ENCODE measurements at regions not wholly inside any gene's neighbourhood (a gene's known extent, or its start where the extent isn't known, plus 50 kb on each side); places are given as distances from the start of the nearest gene placed in this dataset.
"Not testable (repeated sequence)": the region's sequence is repeated elsewhere in the genome, so short reads cannot be mapped to it uniquely, and the experiment has no call there.

DNA sequence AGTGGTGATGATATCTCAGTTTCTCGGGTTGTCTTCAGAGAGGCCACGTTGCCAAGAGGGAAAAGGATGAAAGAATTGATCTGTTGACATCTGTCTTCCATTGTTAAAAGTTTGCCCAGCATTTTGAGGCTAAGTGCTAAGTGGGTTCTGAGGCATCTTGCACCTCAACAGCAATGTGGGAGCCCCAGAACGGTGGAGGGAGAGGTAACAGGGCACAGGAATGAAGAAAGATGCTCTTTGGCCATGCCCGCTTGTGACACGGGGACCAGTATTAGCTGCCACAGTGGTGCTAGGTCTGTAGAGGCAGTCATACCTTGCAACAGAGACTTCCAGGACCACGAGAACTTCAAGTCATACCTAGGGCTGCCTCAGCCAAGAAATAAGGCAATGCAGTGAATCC is 106.6 kb upstream of the NUPR2 start:
- H3K4me3 ChIP-seq, result no peak overlapping the region

DNA sequence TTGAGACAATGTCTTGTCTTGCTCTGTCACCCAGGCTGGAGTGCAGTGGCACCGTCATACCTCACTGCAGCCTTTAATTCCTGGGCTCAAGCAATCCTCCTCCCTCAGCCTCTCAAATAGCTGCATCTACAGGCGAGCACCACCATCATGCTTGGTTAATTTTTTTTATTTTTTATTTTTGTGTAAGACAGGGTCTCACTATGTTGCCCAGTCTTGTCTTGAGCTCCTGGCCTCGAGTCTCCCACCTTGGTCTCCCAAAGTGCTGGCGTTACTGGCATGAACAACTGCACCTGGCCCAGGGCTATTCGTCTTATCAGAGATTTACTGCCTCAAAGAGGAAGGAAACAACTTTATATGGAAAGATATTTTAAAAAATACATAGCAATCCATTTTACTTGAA is 102.8 kb upstream of the NUPR2 start:
- Histone ChIP-seq H3K36me3 (replicated peaks) (no peaks in the 10 kb centered on the region), H3K4me3 (no peak overlapping the region), H3K27me3 (ENCODE audit: low read depth) (no peaks in the 10 kb centered on the region), H3K9me3 (no peaks in the 10 kb centered on the region), H3K4me1 (no peaks in the 10 kb centered on the region)
- DNase-seq (ENCODE audit: low spot score in 2 of 2), result no peak
- in situ Hi-C loops (cut with MboI; ENCODE audit: low sequenced_read_pairs), result no loop called here

More for the DNA sequence above, 106.6 kb upstream of the NUPR2 start:
- DNase-seq (ENCODE audit: low spot score in 2 of 2), result no peak
- no peaks in the 10 kb centered on the region for H3K9me3 ChIP-seq
- no peaks in the 10 kb centered on the region for H3K36me3 ChIP-seq (replicated peaks)
- H3K4me1 ChIP-seq, result no peaks in the 10 kb centered on the region
- H3K27me3 ChIP-seq (ENCODE audit: low read depth), result no peaks in the 10 kb centered on the region
- in situ Hi-C loops (cut with MboI; ENCODE audit: low sequenced_read_pairs), result no loop called here

DNA sequence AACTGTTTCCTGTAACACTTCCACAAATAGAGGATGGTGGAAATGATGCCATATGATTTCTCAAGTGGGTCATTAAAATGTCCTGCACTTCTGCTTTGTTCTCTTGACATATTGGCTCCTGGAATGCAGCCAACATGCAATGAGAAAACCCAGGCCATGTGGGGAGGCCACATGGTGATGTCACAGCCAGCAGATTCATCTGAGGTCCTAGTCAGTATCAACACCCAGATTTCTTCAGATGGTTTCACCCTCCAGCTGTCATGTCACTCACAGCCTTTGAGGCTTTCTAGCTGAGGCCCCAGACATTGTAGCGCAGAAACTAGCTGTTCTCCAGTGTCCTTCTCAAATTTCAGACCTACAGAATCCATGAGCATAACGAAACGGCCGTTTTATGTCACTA is 102.3 kb upstream of the NUPR2 start:
- in situ Hi-C loops (cut with MboI; ENCODE audit: low sequenced_read_pairs), result no loop called here
- H3K36me3 ChIP-seq (replicated peaks), result no peaks in the 10 kb centered on the region
- no peaks in the 10 kb centered on the region for H3K27me3 ChIP-seq (ENCODE audit: low read depth)
- no peak for DNase-seq (ENCODE audit: low spot score in 2 of 2)
- no peak overlapping the region for H3K4me3 ChIP-seq
- no peaks in the 10 kb centered on the region for H3K9me3 ChIP-seq
- H3K4me1 ChIP-seq, result no peaks in the 10 kb centered on the region

DNA sequence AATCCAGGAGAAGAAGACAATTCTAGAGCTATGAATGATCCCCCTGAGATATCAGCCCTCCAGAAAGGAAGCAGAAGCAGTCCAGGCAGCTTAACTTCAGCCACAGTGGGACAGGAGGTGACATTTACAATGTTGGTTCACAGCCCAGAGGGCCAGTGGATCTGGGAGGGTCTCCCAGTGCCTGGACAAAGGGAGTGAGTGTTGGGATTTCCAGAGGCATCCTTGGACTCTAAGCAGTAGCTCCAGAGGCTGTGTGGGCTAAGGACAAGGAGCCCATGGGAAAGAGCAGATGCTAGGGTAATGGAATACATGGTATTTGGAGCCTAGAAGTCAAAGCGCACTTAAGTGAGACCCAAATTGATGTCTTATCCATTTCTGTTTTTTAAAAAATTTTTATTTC is 97.4 kb upstream of the NUPR2 start:
- no peaks in the 10 kb centered on the region for H3K4me1 ChIP-seq
- no peaks in the 10 kb centered on the region for H3K27me3 ChIP-seq (ENCODE audit: low read depth)
- no peak overlapping the region for H3K4me3 ChIP-seq
- no peaks in the 10 kb centered on the region for H3K36me3 ChIP-seq (replicated peaks)
- in situ Hi-C loops (cut with MboI; ENCODE audit: low sequenced_read_pairs), result no loop called here
- DNase-seq (ENCODE audit: low spot score in 2 of 2), result no peak
- no peaks in the 10 kb centered on the region for H3K9me3 ChIP-seq

DNA sequence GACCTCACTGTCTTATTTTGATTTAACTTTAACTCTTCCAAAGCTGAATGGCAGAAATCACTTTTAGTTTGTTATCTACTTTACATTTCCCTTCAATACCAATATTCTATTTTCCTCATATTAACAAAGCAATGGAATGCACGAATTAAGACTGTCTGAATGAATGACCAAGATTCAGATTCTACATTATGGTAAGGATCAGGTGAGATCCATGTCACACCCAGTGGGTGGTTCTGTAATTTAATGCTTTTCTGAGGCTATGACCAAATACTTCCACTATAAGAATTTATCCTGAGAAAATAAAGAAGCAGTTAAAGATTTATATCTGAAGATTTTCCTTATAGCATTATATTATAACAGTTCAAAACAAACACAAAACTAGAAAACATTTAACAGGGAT is 90.2 kb upstream of the NUPR2 start:
- Histone ChIP-seq H3K4me1 (no peaks in the 10 kb centered on the region), H3K27me3 (ENCODE audit: low read depth) (no peaks in the 10 kb centered on the region), H3K9me3 (no peaks in the 10 kb centered on the region), H3K36me3 (replicated peaks) (no peaks in the 10 kb centered on the region), H3K4me3 (no peak overlapping the region)
- DNase-seq (ENCODE audit: low spot score in 2 of 2), result no peak
- in situ Hi-C loops (cut with MboI; ENCODE audit: low sequenced_read_pairs), result no loop called here

DNA sequence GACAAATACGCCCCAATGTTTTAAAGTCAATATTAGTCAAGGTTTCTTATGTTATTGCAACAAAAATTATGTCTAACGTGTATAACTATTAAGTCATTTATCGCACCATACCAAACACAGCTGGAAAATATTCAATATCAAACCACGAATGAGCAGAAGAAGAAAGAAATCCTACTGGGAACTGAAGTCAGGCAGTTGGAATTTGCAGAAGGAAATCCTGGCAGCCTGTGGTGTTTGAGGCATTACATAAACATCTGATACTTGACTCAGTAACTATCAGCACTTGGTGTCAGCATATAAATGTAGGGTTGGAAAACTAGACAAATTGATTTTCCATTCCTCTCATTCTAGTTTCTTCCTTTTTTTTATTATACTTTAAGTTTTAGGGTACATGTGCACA is 83.4 kb upstream of the NUPR2 start:
- no peaks in the 10 kb centered on the region for H3K36me3 ChIP-seq (replicated peaks)
- H3K4me1 ChIP-seq, result no peaks in the 10 kb centered on the region
- in situ Hi-C loops (cut with MboI; ENCODE audit: low sequenced_read_pairs), result no loop called here
- no peaks in the 10 kb centered on the region for H3K27me3 ChIP-seq (ENCODE audit: low read depth)
- no peak for DNase-seq (ENCODE audit: low spot score in 2 of 2)
- no peaks in the 10 kb centered on the region for H3K9me3 ChIP-seq
- no peak overlapping the region for H3K4me3 ChIP-seq

DNA sequence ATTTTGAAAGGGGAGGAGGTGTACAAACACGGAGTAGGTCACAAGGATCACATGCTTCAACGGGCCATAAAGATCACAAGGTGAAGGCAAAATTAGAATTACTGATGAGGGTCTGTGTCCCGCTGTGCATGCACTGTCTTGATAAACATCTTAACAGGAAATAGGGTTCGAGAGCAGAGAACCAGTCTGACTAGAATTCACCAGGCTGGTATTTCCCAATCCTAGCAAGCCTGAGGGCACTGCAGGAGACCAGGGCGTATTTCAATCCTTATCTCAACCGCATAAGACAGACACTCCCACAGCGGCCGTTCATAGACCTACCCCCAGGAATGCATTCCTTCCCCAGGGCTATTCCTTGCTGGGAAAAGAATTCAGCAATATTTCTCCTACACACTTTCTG is 80.0 kb upstream of the NUPR2 start:
- H3K4me3 ChIP-seq; H3K27me3 ChIP-seq (ENCODE audit: low read depth); in situ Hi-C loops (cut with MboI; ENCODE audit: low sequenced_read_pairs); DNase-seq (ENCODE audit: low spot score in 2 of 2); H3K4me1 ChIP-seq; H3K36me3 ChIP-seq (replicated peaks); H3K9me3 ChIP-seq: not testable (repeated sequence)

DNA sequence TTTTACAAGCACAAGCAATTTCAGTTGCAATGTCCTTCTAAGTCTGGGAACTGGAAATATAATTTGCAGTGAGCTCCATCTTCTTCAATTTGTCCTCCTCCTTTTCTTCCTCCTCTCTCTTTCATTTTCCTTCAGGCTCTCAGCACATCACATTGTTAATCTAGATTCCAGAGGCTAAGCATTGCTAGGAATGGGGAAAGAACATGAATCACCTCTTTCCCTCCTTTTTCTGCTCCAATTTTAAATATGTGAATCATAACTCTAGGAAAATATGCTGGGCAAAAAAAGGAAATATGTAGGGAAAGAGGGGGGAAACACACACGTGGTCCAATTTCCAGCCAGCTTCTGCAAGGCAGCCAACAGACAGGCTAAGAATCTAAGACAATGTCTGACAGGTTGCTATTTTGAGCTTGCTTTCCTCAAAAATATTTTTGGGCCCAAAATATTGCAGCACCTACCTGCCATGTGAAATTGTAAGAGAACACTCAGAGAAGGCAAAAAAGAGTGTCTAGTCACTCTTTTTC is 72.7 kb upstream of the NUPR2 start:
- H3K9me3 ChIP-seq, result no peaks in the 10 kb centered on the region

DNA sequence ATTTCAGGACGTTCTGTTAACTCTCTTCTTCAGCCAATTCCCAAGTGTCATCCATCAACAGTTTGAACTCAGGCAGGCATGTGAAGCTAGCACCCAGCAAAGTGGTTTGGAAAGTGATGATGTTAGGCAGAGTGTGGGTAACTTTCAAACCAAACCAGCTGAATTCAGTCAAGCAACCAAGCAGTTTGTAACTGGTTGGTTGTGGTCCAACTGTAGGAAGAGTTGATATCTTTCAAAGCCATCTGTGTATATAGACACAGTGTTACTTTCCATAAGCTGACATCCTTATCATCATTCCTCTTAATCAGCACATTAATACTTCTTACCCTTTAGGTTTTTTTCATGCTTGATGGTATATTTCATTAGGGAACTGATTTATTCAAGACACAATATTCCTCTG is 72.2 kb upstream of the NUPR2 start:
- Histone ChIP-seq H3K4me3 (no peak overlapping the region), H3K27me3 (ENCODE audit: low read depth) (no peaks in the 10 kb centered on the region), H3K36me3 (replicated peaks) (no peaks in the 10 kb centered on the region), H3K9me3 (no peaks in the 10 kb centered on the region), H3K4me1 (no peaks in the 10 kb centered on the region)
- DNase-seq (ENCODE audit: low spot score in 2 of 2), result no peak
- in situ Hi-C loops (cut with MboI; ENCODE audit: low sequenced_read_pairs), result no loop called here

More for the DNA sequence above, 72.7 kb upstream of the NUPR2 start:
- no peaks in the 10 kb centered on the region for H3K36me3 ChIP-seq (replicated peaks)
- H3K4me3 ChIP-seq, result no peak overlapping the region
- no peak for DNase-seq (ENCODE audit: low spot score in 2 of 2)
- in situ Hi-C loops (cut with MboI; ENCODE audit: low sequenced_read_pairs), result no loop called here
- no peaks in the 10 kb centered on the region for H3K4me1 ChIP-seq
- no peaks in the 10 kb centered on the region for H3K27me3 ChIP-seq (ENCODE audit: low read depth)

DNA sequence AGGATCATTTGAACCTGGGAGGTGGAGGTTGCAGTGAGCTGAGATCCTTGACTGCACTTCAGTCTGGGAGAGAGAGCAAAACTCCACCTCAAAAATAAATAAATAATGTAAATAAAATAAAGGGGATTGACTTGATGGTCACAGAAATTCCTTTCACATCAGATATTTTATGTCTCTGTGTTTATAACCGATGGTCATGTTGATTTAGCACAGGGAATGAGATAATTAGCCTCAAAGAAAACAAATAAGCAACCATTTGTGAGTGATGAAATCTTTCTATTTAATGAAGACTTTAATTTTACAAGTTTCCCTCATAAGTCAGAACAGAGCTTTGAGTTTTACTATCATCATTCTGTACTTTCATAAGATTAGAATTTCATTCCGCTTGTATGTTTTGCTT is 64.8 kb upstream of the NUPR2 start:
- no peaks in the 10 kb centered on the region for H3K27me3 ChIP-seq (ENCODE audit: low read depth)
- no peaks in the 10 kb centered on the region for H3K36me3 ChIP-seq (replicated peaks)
- no peaks in the 10 kb centered on the region for H3K9me3 ChIP-seq
- H3K4me1 ChIP-seq, result no peaks in the 10 kb centered on the region
- DNase-seq (ENCODE audit: low spot score in 2 of 2), result no peak
- no peak overlapping the region for H3K4me3 ChIP-seq
- in situ Hi-C loops (cut with MboI; ENCODE audit: low sequenced_read_pairs), result no loop called here

DNA sequence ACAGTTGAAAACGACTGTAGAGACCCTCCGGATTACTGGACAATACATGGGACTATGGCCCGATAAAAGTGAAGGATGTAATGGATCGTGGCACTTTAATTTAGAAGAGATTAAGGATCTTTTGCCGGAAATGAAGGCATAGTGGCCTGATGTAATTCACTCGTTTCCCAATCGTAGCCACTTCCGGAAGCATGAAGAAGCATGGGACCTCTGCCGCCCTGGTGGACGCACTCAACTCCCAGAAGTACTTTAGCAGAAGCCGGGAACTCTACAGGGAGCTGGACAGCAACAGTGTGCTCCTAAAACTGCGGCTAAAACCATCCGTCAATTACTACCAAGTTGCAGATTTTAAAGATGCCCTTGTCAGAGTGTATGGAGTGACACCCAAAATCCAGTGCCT is 59.6 kb upstream of the NUPR2 start:
- Histone ChIP-seq H3K4me1 (no peaks in the 10 kb centered on the region), H3K27me3 (ENCODE audit: low read depth) (no peaks in the 10 kb centered on the region), H3K4me3 (no peak overlapping the region), H3K9me3 (no peaks in the 10 kb centered on the region), H3K36me3 (replicated peaks) (no peaks in the 10 kb centered on the region)
- in situ Hi-C loops (cut with MboI; ENCODE audit: low sequenced_read_pairs), result no loop called here
- DNase-seq (ENCODE audit: low spot score in 2 of 2), result no peak

DNA sequence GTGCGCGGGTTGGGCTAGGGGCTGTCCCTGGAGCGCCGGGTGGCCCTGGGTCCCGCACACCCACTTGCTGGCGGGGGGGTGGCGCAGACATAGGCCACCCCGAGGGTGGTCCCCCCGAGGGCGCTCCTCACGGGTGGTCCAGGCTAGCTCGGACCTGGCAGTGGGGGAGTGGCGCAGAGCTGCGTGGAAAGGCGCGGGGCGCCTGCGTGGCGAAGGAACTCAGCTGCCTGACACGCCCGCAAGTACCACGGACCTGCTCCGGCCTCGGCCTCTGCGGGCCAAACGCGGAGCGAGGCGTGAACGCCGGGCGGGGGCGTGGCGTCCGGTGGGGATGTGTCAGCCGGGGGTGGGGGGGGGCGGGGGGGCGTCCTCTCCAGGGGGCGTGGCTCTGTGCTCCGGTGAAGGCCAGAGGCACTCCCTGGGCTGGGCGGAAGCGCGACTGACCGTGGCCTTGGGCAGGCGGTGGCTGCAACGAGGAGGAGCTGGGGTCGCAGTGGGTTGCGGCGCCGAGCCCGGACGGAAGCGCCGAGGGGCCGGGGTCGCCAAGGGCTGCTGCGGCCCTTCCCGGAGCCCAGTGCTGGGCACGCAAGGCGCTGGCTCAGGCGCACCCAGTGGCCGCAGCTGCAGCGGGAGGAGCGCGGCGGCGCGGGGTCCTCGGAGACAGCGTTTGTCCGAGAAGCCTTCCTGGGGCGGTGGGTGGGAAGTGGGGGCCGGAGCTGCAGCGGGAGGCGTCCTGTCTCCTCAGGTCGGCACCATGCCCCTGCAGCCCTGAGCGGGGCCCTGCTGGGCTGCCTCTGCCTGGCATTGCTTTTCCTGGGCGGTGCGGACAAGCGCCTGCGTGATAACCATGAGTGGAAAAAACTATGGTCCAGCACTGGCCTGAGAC is 58.9 kb upstream of the NUPR2 start:
- no peaks in the 10 kb centered on the region for H3K36me3 ChIP-seq (replicated peaks)
- no peaks in the 10 kb centered on the region for H3K9me3 ChIP-seq
- in situ Hi-C loops (cut with MboI; ENCODE audit: low sequenced_read_pairs), result no loop called here
- no peaks in the 10 kb centered on the region for H3K4me1 ChIP-seq
- DNase-seq (ENCODE audit: low spot score in 2 of 2), result no peak
- no peak overlapping the region for H3K4me3 ChIP-seq
- no peaks in the 10 kb centered on the region for H3K27me3 ChIP-seq (ENCODE audit: low read depth)

DNA sequence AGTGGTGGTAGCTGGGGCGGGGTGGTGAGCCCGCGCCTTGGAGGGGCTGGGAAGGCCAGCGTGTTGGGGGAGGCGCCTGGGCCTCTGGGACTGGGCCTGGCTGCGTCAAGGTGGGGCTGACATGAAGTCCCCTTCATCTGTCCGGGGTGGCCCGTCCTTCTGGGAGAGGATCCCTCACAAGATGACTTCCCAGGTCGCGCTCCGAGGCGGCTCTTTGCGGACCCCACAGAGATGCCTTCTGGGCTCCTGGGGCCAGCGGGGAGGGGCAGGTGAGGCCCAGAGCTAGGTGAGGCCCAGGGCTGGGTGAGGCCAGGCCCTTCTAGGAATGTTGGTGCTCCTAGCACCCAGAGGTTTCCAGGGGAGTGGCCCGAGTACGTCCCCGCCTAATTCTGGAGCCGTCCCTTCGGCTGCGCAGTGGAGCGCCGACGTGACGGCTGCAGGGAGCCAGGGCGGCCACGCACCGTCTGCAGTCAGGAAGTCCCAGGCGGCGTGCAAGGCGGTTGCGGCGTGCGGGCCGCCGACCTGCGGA is 58.2 kb upstream of the NUPR2 start:
- H3K4me1 ChIP-seq, result no peaks in the 10 kb centered on the region
- H3K4me3 ChIP-seq, result no peak overlapping the region
- DNase-seq (ENCODE audit: low spot score in 2 of 2), result no peak
- no peaks in the 10 kb centered on the region for H3K36me3 ChIP-seq (replicated peaks)
- H3K9me3 ChIP-seq, result no peaks in the 10 kb centered on the region
- no peaks in the 10 kb centered on the region for H3K27me3 ChIP-seq (ENCODE audit: low read depth)
- in situ Hi-C loops (cut with MboI; ENCODE audit: low sequenced_read_pairs), result no loop called here

Measured in HAP-1 (cell line).